OCI-LY3 (cell line): ENCODE measurements at regions not wholly inside any gene's neighbourhood (a gene's known extent, or its start where the extent isn't known, plus 50 kb on each side); places are given as distances from the start of the nearest gene placed in this dataset.

Source experiments
- H2AFZ ChIP-seq: fragments of 200-600, 300-600 bp; shearing (Covaris generic); 2 replicates; pipeline ENCODE4 v1.6.0; 2014; ENCODE audit warnings: antibody characterized with exemption, low read depth, low read length
- H3K27ac ChIP-seq: fragments of 200-600, 300-600 bp; sonication (generic); 2 replicates; pipeline ENCODE4 v1.5.1; 2014; ENCODE audit warnings: mild to moderate bottlenecking, low read length, moderate library complexity, mixed read lengths
- H3K27me3 ChIP-seq: fragments of 200-600, 300-600 bp; sonication (generic); 2 replicates; pipeline ENCODE4 v1.6.1; 2014; ENCODE audit warnings: low read depth, low read length, mixed read lengths
- H3K36me3 ChIP-seq: fragments of 200-600, 300-600 bp; sonication (generic); replicated peaks from 2 replicates; pipeline ENCODE3; 2014; ENCODE audit warnings: low read depth, low read length, mixed read lengths
- H3K4me1 ChIP-seq: fragments of 300-600, 200-600 bp; sonication (generic); 2 replicates; pipeline ENCODE4 v1.6.1; 2014; ENCODE audit warnings: low read length, mixed read lengths
- H3K4me2 ChIP-seq: fragments of 200-600, 300-600 bp; sonication (generic); 2 replicates; pipeline ENCODE4 v1.6.1; 2014; ENCODE audit warnings: low read length, mixed read lengths
- H3K4me3 ChIP-seq: fragments of 300-600, 200-600 bp; sonication (generic); 2 replicates; pipeline ENCODE4 v1.5.1; 2014; ENCODE audit warnings: antibody characterized with exemption, mild to moderate bottlenecking, low read length, moderate library complexity
- H3K79me2 ChIP-seq: fragments of 300-600, 200-600 bp; shearing (Covaris generic); 2 replicates; pipeline ENCODE4 v1.6.1; 2014; ENCODE audit warnings: mild to moderate bottlenecking, low read length, mixed read lengths
- H3K9ac ChIP-seq: fragments of 300-600, 200-600 bp; shearing (Covaris generic); 2 replicates; pipeline ENCODE4 v1.6.0; 2014; ENCODE audit warnings: mild to moderate bottlenecking, low read length, moderate library complexity
- H3K9me3 ChIP-seq: fragments of 200-600, 300-600 bp; shearing (Covaris generic); 2 replicates; pipeline ENCODE4 v1.6.1; 2014; ENCODE audit warnings: low read length, mixed read lengths; ENCODE audit not compliant: insufficient read depth
- H4K20me1 ChIP-seq: fragments of 200-600, 300-600 bp; sonication (generic); 2 replicates; pipeline ENCODE4 v1.6.1; 2016; ENCODE audit warnings: low read length, mixed read lengths; ENCODE audit not compliant: insufficient read depth
- CTCF ChIP-seq: fragments of 200-600, 300-600 bp; sonication (generic); IDR thresholded peaks from 2 replicates; pipeline ENCODE4 v1.5.1; 2014; ENCODE audit warnings: antibody characterized with exemption, low read length, low read depth
- EZH2phosphoT487 ChIP-seq: fragments of 200-600 bp; shearing (Covaris generic); IDR thresholded peaks from 2 replicates; pipeline ENCODE4 v1.6.1; 2018; ENCODE audit warnings: antibody characterized with exemption, mixed run types, low read depth

- no peaks in the 10 kb centered on the region for H4K20me1 ChIP-seq
- no peaks in the 10 kb centered on the region for H3K79me2 ChIP-seq
- no peak overlapping the region for H3K4me2 ChIP-seq
- H3K4me3 ChIP-seq, result no peak overlapping the region
- no peak for TF ChIP-seq CTCF
- TF ChIP-seq EZH2phosphoT487, result no peak
- H3K36me3 ChIP-seq, result no peaks in the 10 kb centered on the region
- H3K9ac ChIP-seq, result no peak overlapping the region
- H3K4me1 ChIP-seq, result no peaks in the 10 kb centered on the region
- no peak overlapping the region for H3K27ac ChIP-seq
- H3K9me3 ChIP-seq, result no peaks in the 10 kb centered on the region
- H3K27me3 ChIP-seq, result peaks cover 67% of the 10 kb centered on the region
- no peak overlapping the region for H2AFZ ChIP-seq
Measured at GRCh38 chr12:53803194-53803593, 51.4 kb upstream of the CISTR start.

GRCh38 chr12:53803703-53804102 lies 51.9 kb upstream of the CISTR start:
- Histone ChIP-seq H4K20me1 (no peaks in the 10 kb centered on the region), H3K27me3 (peaks cover 64% of the 10 kb centered on the region), H3K9me3 (no peaks in the 10 kb centered on the region), H2AFZ (no peak overlapping the region), H3K79me2 (no peaks in the 10 kb centered on the region), H3K36me3 (no peaks in the 10 kb centered on the region), H3K9ac (no peak overlapping the region), H3K4me1 (no peaks in the 10 kb centered on the region), H3K4me3 (no peak overlapping the region), H3K27ac (no peak overlapping the region), H3K4me2 (no peak overlapping the region)
- TF ChIP-seq EZH2phosphoT487 (no peak), CTCF (no peak)

- H2AFZ ChIP-seq, result no peak overlapping the region
- no peak overlapping the region for H3K4me3 ChIP-seq
- H4K20me1 ChIP-seq, result no peaks in the 10 kb centered on the region
- H3K4me2 ChIP-seq, result no peak overlapping the region
- TF ChIP-seq EZH2phosphoT487 (no peak), CTCF (no peak)
- H3K36me3 ChIP-seq, result no peaks in the 10 kb centered on the region
- H3K4me1 ChIP-seq, result no peaks in the 10 kb centered on the region
- H3K9me3 ChIP-seq, result no peaks in the 10 kb centered on the region
- peaks cover 61% of the 10 kb centered on the region for H3K27me3 ChIP-seq
- no peaks in the 10 kb centered on the region for H3K79me2 ChIP-seq
- no peak overlapping the region for H3K27ac ChIP-seq
- no peak overlapping the region for H3K9ac ChIP-seq
Measured at GRCh38 chr12:53804429-53804828, 52.6 kb upstream of the CISTR start.

GRCh38 chr12:53805067-53805466 lies 53.3 kb upstream of the CISTR start:
- Histone ChIP-seq H3K4me2 (no peak overlapping the region), H3K79me2 (no peaks in the 10 kb centered on the region), H3K27me3 (peaks cover 67% of the 10 kb centered on the region), H2AFZ (no peak overlapping the region), H3K36me3 (no peaks in the 10 kb centered on the region), H4K20me1 (no peaks in the 10 kb centered on the region), H3K4me1 (no peaks in the 10 kb centered on the region), H3K9ac (no peak overlapping the region), H3K9me3 (no peaks in the 10 kb centered on the region), H3K27ac (no peak overlapping the region), H3K4me3 (no peak overlapping the region)
- TF ChIP-seq CTCF (no peak), EZH2phosphoT487 (no peak)
